ENCODE measurements at regions not wholly inside any gene's neighbourhood (a gene's known extent, or its start where the extent isn't known, plus 50 kb on each side); places are given as distances from the start of the nearest gene placed in this dataset.

DNA sequence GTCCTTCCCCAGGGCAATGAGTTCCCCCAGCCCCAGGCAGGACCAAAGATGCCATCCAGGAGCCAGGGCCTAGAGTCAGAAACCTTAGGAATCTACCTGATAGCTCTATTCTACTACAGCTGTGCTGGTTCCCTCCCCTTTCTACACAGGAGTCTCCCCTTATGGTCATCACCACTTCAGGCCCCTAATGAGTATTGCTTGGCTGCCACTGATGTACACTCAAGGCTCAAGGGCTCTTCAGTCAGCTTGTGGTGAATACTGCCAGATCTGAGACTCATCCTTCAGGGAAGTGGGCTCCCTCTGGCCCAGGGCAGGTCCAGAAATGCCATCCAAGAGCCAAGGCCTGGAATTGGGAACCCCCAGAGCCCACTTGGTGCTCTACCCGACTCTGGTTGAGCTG lies 248.6 kb downstream of the ALDH8A1 start:
- no peak for TF ChIP-seq POLR2A (IDR thresholded peaks at IDR 0.05)
- TF ChIP-seq, protein P1, sequence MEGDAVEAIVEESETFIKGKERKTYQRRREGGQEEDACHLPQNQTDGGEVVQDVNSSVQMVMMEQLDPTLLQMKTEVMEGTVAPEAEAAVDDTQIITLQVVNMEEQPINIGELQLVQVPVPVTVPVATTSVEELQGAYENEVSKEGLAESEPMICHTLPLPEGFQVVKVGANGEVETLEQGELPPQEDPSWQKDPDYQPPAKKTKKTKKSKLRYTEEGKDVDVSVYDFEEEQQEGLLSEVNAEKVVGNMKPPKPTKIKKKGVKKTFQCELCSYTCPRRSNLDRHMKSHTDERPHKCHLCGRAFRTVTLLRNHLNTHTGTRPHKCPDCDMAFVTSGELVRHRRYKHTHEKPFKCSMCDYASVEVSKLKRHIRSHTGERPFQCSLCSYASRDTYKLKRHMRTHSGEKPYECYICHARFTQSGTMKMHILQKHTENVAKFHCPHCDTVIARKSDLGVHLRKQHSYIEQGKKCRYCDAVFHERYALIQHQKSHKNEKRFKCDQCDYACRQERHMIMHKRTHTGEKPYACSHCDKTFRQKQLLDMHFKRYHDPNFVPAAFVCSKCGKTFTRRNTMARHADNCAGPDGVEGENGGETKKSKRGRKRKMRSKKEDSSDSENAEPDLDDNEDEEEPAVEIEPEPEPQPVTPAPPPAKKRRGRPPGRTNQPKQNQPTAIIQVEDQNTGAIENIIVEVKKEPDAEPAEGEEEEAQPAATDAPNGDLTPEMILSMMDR (IDR thresholded peaks at IDR 0.05 in 8 of 11, conservative IDR thresholded peaks at IDR 0.05 in 3 of 11): no peak

Data from spleen (tissue), 7 donors.